Fibroblast of peridontal ligament (primary cell): ENCODE measurements at regions not wholly inside any gene's neighbourhood (a gene's known extent, or its start where the extent isn't known, plus 50 kb on each side); places are given as distances from the start of the nearest gene placed in this dataset.
"Not testable (repeated sequence)": the region's sequence is repeated elsewhere in the genome, so short reads cannot be mapped to it uniquely, and the experiment has no call there.

Experiments
- DNase-seq: peaks from one replicate; pipeline ENCODE4 v3.0.0-alpha.2; 2010; ENCODE audit errors: extremely low read depth

DNA sequence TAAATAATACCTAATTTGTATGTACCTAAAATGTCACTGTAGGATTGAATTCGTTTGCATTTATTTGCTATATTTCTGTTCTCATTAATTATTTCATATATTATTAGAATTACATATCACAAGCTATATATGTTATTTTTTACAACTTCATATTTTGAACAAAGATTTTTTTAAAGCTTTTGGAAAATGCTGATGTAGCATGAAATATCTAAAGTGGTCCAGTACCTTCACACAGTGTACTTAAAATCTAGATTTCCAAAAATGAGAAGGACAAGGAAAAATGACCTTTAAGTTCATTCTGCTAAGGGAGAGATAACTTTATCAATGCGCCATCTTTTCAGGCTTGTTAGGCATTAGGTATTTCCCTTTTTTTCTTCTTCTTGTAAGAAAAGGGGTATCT lies 71.8 kb downstream of the LARP7 start:
- DNase-seq, result no peak

DNA sequence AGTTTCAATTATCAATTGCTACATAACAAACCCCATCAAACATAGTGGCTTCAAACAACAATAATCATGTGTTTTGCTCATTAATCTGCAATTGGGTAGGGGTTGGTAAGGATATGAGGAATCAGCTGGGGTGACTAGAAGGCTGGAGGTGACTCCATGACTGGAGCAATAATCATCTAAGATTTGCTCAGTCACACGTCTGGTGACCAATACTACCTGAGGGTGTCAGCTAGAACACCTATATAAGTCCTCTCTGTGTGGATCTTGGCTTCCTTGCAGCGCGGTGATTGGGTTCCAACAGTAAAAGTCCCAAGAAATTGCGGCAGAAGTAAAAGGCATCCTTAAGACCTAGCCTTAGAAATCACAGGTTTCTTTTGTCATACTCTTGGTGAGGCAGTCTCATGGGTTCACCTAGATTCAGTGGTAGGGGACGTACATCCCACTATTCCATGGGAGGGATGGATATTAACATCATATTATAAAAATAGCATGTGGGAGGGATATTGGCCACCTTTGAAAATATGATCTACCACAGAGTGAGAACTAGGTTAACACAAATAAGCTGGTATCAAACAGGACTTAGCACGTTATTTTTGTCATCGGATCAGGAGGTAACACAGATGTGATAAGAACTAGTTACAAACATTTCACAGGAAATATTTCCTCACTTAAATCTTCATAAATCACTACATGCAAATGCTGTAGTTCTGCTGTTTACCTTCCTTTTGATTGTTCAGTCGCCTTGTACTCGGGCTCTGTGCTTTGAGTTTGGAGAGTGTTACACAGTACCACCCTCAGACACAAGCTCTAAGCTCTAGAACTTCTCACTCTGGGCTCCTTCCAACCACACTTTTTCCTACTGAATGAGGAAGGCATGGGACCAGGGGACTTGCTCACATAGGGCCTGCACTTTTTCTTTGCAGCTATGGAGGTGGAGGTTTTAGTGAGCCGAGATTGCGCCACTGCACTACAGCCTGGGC lies 78.3 kb downstream of the LARP7 start:
- no peak for DNase-seq

DNA sequence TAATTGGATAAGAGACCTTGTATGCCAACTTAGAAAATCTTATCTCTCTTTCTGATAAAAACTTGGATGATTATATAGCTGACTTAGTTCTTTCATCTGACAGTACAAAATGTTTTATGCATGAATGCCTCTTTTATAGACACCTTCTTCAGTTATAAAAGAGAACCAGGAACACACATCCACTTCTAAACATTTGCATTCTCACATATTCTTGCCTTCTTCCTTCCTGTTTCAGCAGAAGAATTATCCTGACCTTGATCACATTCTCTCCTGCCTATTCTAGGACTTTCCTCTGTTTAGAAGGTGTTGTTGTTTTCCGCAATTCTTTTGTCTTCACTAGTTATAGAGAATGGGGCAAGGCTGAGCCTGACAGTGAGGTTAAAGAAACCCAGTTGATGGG lies 80.9 kb downstream of the LARP7 start:
- no peak for DNase-seq

DNA sequence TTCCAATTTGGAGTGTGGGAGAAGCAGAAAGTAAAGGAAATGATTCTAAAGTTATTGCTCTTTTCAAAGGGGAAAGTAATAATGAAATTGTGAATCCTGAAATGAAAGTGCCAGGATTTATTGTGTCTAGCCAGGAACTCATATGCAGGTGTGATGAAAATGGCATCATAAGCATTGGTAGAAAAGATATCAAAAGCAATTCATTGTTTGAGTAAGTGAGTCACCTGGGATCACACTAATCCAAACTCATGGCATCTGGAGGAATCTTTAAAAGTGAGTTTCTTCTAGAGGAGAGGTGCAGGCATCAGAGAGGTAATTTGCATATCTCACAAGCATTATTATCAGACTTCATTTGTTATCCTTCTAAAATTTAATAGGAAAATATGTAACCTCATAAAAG lies 84.7 kb downstream of the LARP7 start:
- no peak for DNase-seq

DNA sequence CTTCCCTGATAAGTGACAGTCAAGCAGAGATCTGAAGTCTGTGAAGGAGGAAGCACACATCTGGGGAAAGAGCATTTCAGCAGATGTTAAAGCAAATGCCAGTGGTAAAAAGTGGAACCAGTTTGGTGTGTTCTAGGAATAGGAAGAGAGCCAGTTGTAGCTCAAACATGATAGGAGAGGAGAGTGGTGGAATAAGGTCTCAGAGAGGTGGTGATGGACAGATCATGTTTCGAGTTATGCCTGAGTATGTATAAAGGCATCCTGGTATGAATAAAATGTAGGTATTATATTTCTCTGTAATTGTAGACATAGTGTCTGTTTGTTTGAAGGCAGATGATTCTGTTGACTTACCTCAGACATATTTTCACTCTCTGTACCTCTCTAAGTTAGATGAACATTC lies 89.1 kb downstream of the LARP7 start:
- DNase-seq, result no peak

DNA sequence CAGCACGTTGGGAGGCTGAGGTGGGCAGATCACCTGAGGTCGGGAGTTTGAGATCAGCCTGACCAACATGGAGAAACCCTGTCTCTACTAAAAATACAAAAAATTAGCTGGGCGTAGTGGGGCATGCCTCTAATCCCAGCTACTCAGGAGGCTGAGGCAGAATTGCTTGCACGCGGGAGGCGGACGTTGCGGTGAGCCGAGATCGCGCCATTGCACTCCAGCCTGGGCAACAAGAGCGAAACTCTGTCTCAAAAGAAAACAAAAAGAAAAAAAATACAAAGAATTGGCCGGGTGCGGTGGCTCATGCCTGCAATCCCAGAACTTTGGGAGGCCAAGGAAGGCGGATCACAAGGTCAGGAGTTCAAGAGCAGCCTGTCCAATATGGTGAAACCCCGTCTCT lies 90.8 kb downstream of the LARP7 start:
- DNase-seq, result not testable (repeated sequence)

DNA sequence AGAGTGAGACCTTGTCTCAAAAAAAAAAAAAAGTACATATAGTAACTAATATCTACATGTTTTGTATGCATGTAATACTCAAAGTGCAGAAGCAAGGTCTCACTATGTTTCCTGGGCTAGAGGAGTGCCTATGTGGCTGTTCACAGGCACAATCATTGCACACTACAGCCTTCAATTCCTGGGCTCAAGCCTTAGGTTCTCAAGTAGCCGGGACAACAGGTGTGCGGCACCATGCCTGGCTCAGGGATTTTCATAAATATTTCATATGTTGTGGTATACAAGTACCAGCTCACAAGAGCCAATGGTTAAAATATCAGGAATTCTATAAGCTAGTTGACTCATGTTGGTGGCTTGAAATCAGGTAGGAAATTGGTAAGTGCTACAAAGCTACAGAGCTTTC lies 94.8 kb downstream of the LARP7 start:
- no peak for DNase-seq

DNA sequence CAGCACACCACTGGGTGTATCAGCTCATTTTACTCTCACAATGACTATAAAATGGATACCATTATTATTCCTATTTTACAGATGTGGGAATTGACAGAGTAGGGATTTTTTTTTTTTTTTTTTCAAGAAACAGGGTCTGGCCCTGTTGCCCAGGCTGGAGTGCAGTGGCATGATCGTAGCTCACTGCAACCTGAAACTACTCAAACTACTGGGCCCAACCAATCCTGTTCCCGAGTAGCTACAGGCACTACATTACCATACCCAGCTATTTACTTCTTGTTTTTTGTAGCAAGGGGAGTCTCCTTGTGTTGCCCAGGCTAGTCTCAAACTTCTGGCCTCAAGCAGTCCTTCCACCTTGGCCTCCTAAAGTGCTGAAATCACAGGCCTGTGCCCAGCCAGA lies 95.2 kb downstream of the LARP7 start:
- DNase-seq, result no peak

DNA sequence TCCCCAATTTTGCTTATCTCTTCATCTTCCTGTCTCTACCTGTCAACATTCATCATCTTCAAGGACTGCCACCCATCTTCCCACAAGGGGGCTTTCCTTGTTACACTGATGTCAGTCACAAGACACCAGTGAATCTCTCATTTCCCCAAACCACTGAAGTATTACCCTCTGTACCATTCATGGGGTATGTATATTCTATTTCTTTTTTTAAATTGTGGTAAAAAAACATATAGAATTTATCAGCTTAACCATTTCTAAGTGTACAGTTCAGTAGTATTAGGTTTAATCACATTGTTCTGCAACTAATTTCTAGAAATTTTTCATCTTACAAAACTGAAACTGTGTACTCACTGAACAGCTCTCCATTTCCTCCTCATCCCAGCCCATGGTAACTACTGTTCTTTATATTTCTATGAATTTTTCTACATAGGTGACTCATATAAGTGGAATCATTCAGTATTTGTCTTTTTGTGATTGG lies 98.6 kb downstream of the LARP7 start:
- DNase-seq, result no peak

DNA sequence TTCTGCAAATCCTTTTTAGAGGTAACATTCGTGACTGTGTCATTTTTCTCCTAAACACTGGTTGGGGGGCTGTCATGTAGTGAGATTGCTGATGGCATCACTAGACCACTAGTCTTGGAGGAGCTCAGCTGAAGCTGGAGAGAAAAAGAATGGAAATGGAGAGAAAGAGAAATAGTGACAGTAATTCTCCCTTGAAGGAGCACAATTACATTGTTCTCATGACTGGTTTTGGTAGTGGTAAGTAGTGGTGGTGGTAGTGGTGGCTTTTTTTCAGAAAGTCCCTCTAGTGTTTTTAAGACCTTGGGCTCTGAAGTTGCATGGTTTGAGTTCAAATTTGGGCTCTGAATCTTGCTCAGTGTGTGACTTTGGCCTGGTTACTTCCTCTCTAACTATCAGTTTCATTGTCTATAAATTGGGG lies 99.8 kb downstream of the LARP7 start:
- no peak for DNase-seq

DNA sequence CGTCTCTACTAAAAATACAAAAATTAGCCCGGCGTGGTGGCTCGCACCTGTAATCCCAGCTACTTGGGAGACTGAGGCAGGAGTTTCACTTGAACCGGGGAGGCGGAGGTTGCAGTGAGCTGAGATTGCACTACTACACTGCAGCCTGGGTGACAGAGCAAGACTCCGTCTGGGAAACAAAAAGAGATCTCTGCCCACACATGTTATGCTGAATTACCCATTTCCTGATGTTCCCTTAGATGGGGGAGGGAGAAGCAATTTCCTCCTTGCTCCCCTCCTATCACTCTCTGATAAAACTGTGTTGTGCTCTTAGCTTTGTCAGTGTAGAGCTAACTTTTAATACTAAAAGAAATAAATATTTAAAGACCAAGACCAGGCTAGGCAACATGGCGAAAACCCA lies 102.5 kb downstream of the LARP7 start:
- no peak for DNase-seq

DNA sequence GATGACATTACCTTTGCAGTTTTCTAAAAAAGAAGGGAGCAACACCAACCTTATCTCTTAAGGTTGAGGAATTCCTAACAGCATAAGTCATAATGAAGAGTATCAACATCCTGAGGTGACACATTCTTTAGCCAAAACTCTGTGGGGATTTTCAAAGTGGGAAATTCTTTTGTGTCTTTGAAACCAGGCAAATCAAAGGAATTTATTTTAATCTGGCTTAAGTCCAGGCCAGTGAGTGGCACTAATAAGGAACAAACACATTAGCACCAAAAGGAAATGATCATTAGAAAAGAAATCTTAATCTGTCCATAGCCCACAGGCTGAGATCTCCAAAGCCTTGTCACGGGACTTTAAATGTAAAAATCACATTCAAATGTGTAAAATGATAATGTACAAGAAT lies 110.1 kb downstream of the LARP7 start:
- no peak for DNase-seq

DNA sequence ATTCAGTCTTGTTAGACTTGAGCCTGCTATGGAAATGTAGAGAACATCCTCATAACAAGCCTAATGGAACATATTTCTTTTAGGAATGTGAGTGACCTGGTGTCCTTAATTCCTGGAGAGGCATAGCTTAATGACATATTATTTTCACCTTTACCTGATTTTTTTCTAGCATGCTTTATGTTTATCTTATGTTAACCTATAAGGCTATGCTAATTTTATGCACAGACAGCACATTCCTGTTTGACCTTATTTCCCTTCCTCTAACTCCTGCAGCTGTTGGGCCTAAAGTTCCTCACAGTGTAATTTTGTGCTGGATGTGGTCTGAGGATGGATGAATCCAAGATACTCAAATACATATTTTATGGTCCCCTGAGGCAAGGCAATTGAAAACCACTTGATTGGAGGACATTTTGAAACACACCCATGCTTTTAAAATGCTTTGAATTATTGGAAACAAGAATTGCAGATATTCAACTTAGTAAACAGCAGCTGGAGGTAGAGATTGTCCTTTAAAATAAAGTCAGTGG lies 111.5 kb downstream of the LARP7 start:
- DNase-seq, result no peak

DNA sequence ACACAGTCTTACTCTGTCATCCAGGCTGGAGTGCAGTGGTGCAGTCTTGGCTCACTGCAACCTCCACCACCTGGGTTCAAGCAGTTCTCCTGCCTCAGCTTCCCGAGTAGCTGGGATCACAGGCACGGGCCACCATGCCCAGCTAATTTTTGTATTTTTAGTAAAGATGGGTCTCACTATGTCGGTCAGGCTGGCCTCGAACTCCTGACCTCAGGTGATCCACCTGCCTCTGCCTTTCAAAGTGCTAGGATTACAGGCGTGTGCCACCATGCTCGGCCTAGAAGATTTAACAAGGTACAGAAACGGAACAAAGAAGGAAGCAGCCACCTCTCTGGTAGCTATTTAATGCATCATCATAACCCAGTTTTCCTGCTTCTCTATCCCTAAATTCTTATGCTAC lies 113.8 kb downstream of the LARP7 start:
- not testable (repeated sequence) for DNase-seq

DNA sequence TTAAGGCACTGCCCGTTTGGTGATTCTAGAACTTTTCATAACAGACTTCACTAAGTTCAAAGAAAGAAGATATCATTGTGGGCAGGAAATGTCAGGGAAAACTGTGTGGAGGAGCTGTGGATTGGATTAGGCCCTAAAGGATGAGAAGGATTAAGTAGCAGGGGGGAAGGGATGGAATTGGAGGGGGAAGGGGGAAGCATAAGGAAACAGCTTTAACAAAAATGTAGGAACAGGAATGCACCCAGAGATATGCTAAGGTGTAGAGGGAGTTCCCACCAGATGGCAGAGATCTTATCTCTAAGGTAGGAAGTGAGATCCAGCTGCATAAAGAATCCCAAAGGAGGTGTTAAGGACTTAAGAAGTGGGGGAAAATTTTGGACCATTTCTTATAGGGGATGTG lies 114.5 kb downstream of the LARP7 start:
- no peak for DNase-seq

DNA sequence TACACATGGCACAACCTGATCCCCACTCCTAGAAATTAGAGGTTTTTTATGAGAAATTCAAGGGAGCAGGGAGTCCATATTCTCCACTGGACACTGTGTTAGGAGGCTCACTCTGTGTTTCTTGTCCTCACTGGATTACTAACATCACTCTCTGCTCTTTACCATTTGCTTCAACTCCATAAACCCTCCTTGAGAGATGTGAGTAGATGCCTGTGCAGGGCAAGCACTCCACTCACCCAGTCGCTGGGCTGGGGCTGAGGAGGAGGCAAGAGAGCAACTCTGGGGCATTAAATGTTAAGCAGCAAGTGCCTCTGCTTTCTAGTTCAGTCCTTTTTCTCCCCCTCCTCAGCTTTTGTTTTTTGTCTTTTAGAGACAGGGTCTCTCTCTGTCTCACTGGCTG lies 115.1 kb downstream of the LARP7 start:
- no peak for DNase-seq

DNA sequence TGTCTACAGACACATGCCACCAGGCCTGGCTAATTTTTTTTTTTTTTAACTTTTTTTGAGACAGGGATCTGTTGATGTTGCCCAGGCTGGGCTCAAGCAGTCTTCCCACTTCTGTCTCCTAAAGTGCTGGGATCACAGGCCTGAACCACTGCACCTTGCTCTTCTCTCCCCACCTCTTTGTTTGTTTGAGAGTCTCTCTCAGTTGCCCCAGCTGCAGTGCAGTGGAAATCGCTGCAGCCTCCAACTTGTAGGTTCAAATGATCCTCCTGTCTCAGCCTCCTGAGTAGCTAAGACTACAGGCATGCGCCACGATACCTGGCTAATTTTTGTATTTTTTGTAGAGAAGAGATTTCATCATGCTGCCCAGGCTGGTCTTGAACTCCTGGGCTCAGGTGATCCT lies 115.6 kb downstream of the LARP7 start:
- DNase-seq, result no peak

DNA sequence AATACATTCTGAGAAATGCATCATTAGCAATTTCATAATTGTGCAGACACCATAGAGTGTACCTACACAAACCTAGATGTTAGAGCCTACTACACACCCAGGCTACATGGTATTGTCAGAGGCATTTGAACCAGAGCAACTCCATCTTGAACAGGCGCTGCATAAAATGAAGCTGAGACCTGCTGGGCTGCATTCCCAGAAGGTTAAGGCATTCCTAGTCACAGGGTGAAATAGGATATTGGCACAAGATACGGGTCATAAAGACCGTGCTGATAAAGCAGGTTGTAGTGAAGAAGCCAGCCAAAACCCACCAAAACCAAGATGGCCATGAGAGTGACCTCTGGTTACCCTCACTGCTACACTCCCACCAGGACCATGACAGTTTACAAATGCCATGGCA lies 116.4 kb downstream of the LARP7 start:
- no peak for DNase-seq

DNA sequence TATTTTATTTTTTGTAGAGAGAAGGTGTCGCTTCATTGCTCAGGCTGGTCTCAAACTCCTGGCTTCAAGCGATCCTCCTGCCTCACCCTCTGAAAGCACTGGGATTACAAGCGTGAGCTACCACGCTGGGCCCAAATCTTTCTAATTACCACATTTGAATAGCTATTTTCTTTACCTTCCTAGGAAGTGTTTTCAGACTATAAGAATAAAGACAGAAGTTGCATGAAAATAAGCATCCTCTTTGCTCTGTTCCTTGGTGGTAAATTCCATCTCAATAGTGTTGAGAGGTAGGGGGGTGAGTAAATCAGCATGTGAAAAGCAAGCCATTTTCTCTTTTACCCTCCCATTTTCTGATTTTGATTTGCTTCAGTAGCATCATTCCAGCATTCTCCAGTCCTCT lies 122.4 kb downstream of the LARP7 start:
- DNase-seq, result no peak

DNA sequence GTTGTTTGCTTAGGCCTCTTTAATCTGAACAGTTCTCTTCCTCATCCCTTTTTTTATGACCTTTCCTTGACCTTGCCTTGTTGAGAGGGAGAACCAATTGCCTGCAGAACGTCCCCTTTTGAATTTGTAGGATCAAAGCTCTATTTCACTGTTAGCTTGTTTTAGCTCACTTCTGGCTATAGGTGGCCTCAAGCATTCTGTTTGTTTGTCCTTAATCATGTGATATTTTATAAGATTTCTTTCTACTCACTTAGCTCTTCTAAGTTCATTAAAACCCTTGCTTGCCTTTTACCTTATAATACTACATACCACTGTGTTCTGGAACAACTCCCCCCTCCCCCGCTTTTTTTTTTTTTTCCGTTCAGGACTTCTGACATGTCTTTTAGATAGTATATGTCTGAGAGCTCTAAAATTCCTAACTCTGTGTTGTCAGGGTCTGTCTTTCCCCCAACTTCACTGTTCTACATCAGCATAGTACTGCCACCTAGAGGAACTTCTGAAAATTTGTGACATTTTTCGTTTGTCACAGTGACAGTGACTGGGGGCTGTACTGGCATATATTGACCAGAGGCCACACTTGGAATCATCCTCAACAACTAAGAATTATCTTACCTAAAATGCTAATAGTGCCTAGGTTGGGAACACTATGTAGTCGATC lies 128.5 kb downstream of the LARP7 start:
- DNase-seq, result peak; percentile 15

DNA sequence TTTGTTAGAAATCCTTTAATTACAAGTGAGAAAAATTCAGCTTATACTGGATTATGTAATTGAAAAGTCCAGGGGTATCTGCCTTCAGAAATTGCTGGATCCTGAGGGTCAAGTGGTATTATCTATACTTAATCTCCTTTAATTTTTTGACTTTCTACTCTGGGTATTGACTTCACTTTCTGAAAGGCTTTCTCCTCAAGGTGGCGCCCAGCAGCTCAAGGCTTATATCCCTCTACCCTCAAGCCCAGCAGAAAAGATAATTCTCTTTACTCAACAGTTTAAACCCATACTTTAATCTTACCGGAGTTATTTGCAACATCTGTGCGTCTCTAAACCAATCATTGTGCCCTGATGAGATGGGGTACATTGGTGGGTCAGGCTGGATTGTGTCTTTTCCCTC lies 129.5 kb downstream of the LARP7 start:
- peak; percentile 65 for DNase-seq

DNA sequence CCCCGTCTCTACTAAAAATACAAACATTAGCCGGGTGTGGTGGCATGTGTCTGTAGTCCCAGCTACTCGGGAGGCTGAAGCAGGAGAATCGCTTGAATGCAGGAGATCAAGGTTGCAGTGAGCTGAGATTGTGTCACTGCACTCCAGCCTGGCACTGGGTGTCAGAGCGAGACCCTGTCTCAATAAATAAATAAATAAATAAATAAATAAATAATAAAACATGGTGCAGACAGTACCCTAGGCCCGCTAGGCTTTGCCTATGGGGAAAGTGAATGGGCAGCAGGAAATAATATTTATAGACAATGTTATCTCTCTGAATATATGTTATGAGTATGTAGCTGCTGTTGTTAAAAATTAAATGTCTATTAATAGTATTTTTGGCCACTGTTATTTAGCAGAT lies 130.4 kb downstream of the LARP7 start:
- no peak for DNase-seq

DNA sequence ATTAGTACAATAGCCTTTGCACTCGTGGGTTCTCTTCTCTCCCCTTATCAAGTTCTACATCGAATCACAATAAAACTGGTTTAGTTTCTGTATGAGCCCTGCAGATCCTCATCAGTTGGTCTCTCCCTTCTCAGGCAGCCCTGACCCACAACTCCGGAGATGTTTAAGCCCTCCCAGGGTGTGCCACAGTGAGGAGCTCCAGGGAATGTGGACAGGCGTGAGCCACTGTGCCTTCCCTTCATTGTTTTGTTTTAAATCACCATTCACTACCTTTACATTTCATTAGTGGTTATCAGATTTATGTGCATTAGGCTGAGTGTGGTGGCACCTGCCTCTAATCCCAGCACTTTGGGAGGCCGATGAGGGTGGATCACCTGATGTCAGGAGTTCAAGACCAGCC lies 133.2 kb downstream of the LARP7 start:
- no peak for DNase-seq
